GM13976 (cell line): ENCODE measurements at regions not wholly inside any gene's neighbourhood (a gene's known extent, or its start where the extent isn't known, plus 50 kb on each side); places are given as distances from the start of the nearest gene placed in this dataset.

Source experiments
- DNase-seq: peaks from one replicate; pipeline ENCODE4 v3.0.0; 2012; ENCODE audit warnings: low spot score
- CTCF ChIP-seq: IDR thresholded peaks from 2 replicates; pipeline ENCODE4 v1.5.1; 2012; ENCODE audit warnings: borderline replicate concordance, mild to moderate bottlenecking; ENCODE audit not compliant: insufficient read depth; ENCODE audit errors: extremely low read depth, missing control alignments, control extremely low read depth
- in situ Hi-C: fragments of 300-500 bp; cut with MboI; formaldehyde crosslinking; loops from one replicate; pipeline ENCODE4 v1.12.0; 2022; ENCODE audit warnings: low sequenced_read_pairs, mixed read lengths, inconsistent platforms; ENCODE audit not compliant: unreplicated experiment

- in situ Hi-C loops: no loop called here
- TF ChIP-seq CTCF: no peak
Observed at GRCh38 chr1:182192215-182192614, 130.7 kb upstream of the ZNF648 start.

GRCh38 chr1:182191381-182192115 is 130.0 kb upstream of the ZNF648 start:
- in situ Hi-C loops: no loop called here
- TF ChIP-seq CTCF: no peak
- no peak for DNase-seq

More at GRCh38 chr1:182192215-182192614, 130.7 kb upstream of the ZNF648 start:
- DNase-seq: no peak

- TF ChIP-seq CTCF: no peak
- in situ Hi-C loops: no loop called here
- DNase-seq: no peak
Observed at GRCh38 chr1:182189535-182190066, 128.1 kb upstream of the ZNF648 start.

GRCh38 chr1:182186757-182187146 is 125.2 kb upstream of the ZNF648 start:
- TF ChIP-seq CTCF: no peak
- in situ Hi-C loops: no loop called here
- no peak for DNase-seq

- TF ChIP-seq CTCF: no peak
- no peak for DNase-seq
- in situ Hi-C loops: no loop called here
Observed at GRCh38 chr1:182185842-182186756, 124.6 kb upstream of the ZNF648 start.

- no peak for DNase-seq
- in situ Hi-C loops: no loop called here
- TF ChIP-seq CTCF: no peak
Observed at GRCh38 chr1:182185136-182185535, 123.6 kb upstream of the ZNF648 start.
